Stimulated activated CD8-positive, alpha-beta memory T cell treated with anti-CD3 and anti-CD28 coated beads, Interleukin-4, amount 100 ng/mL, for 24 hours (primary cell): ENCODE measurements at regions not wholly inside any gene's neighbourhood (a gene's known extent, or its start where the extent isn't known, plus 50 kb on each side); places are given as distances from the start of the nearest gene placed in this dataset.

Experiments used
- DNase-seq: peaks from one replicate; pipeline ENCODE4 v3.0.0-alpha.2; 2020; ENCODE audit warnings: low read depth

- no peak for DNase-seq
Observed at GRCh38 chr2:160956243-160956802, 203.9 kb upstream of the TANK start.

GRCh38 chr2:160963957-160964356 lies 196.3 kb upstream of the TANK start:
- DNase-seq = no peak

GRCh38 chr2:160967523-160967922 lies 192.7 kb upstream of the TANK start:
- no peak for DNase-seq

GRCh38 chr2:160968183-160968582 lies 192.0 kb upstream of the TANK start:
- no peak for DNase-seq

- DNase-seq = no peak
Observed at GRCh38 chr2:160970052-160970965, 189.9 kb upstream of the TANK start.

- DNase-seq = no peak
Observed at GRCh38 chr2:160973991-160974390, 186.2 kb upstream of the TANK start.

GRCh38 chr2:160974803-160975202 lies 185.4 kb upstream of the TANK start:
- no peak for DNase-seq

- no peak for DNase-seq
Observed at GRCh38 chr2:160976797-160977196, 183.4 kb upstream of the TANK start.

- no peak for DNase-seq
Observed at GRCh38 chr2:160977376-160977775, 182.9 kb upstream of the TANK start.

GRCh38 chr2:160977854-160978253 lies 182.4 kb upstream of the TANK start:
- DNase-seq = no peak

- DNase-seq = no peak
Observed at GRCh38 chr2:160984426-160985077, 175.7 kb upstream of the TANK start.

GRCh38 chr2:160989778-160990177 lies 170.4 kb upstream of the TANK start:
- DNase-seq = no peak

- no peak for DNase-seq
Observed at GRCh38 chr2:160993654-160994061, 166.6 kb upstream of the TANK start.

GRCh38 chr2:160994141-160995002 lies 165.9 kb upstream of the TANK start:
- DNase-seq = peak; percentile 35

GRCh38 chr2:160996584-160996983 lies 163.6 kb upstream of the TANK start:
- no peak for DNase-seq

- DNase-seq = no peak
Observed at GRCh38 chr2:161004379-161004778, 155.8 kb upstream of the TANK start.

GRCh38 chr2:161005170-161005569 lies 155.1 kb upstream of the TANK start:
- no peak for DNase-seq

- no peak for DNase-seq
Observed at GRCh38 chr2:161008311-161008710, 151.9 kb upstream of the TANK start.

- DNase-seq = no peak
Observed at GRCh38 chr2:161010503-161011015, 149.7 kb upstream of the TANK start.

- no peak for DNase-seq
Observed at GRCh38 chr2:161017780-161018470, 142.3 kb upstream of the TANK start.

GRCh38 chr2:161019311-161019710 lies 140.9 kb upstream of the TANK start:
- DNase-seq = no peak
